Thymus (tissue), 11 donors: ENCODE measurements at regions not wholly inside any gene's neighbourhood (a gene's known extent, or its start where the extent isn't known, plus 50 kb on each side); places are given as distances from the start of the nearest gene placed in this dataset.
"Not testable (repeated sequence)": the region's sequence is repeated elsewhere in the genome, so short reads cannot be mapped to it uniquely, and the experiment has no call there.

ENCODE experiments used
- DNase-seq, 9 donors: peaks; one replicate each; pipeline ENCODE4 v3.0.0-alpha.2; 2013; ENCODE audit warnings: low spot score in 9 of 9, low read depth in 6 of 9, missing footprints in 1 of 9
- H3K27ac ChIP-seq, 2 donors: one replicate each; pipeline ENCODE4 v1.5.1; 2013; ENCODE audit warnings: control low read depth in 1 of 2, low read depth in 1 of 2, low read length in 1 of 2, mild to moderate bottlenecking in 1 of 2, moderate library complexity in 1 of 2
- H3K27me3 ChIP-seq, 2 donors: one replicate each; pipeline ENCODE4 v1.5.1; 2013; ENCODE audit warnings: low read length in 1 of 2; ENCODE audit not compliant: control insufficient read depth in 2 of 2, insufficient read depth in 1 of 2
- H3K36me3 ChIP-seq, 2 donors: one replicate each; pipeline ENCODE4 v1.5.1; 2013; ENCODE audit warnings: low read length in 1 of 2, mild to moderate bottlenecking in 1 of 2, moderate library complexity in 1 of 2; ENCODE audit not compliant: control insufficient read depth in 2 of 2, insufficient read depth in 2 of 2
- H3K4me1 ChIP-seq, 2 donors: one replicate each; pipeline ENCODE4 v1.5.1; 2013; ENCODE audit warnings: low read length in 2 of 2; ENCODE audit not compliant: control insufficient read depth in 2 of 2, insufficient read depth in 2 of 2
- H3K4me3 ChIP-seq, 2 donors: one replicate each; pipeline ENCODE4 v1.5.1; 2013; ENCODE audit warnings: low read length in 2 of 2, control low read depth in 1 of 2, mild to moderate bottlenecking in 1 of 2
- H3K9me3 ChIP-seq, 2 donors: one replicate each; pipeline ENCODE4 v1.5.1; 2013; ENCODE audit warnings: low read length in 1 of 2, mild to moderate bottlenecking in 1 of 2; ENCODE audit not compliant: control insufficient read depth in 2 of 2, insufficient read depth in 1 of 2
- WGBS: extraction: QIAGEN DNeasy Blood & Tissue Kit; methylation state at CpG from one replicate; pipeline ENCODE4 v1.1.7; 2013; 5-methylcytosine and 5-hydroxymethylcytosine counted together
- donor health status: healthy.

DNA sequence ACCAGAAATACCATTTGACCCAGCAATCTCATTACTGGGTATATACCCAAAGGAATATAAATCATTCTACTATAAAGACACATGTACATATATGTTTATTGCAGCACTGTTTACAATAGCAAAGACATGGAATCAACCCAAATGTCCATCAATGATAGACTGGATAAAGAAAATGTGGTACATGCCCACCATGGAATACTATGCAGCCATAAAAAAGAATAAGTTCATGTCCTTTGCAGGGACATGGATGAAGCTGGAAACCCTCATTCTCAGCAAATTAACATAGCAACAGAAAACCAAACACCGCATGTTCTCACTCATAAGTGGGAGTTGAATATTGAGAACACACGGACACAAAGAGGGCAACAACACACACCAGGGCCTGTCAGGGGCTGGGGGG, 193.6 kb upstream of the SLC7A11 start:
- H3K36me3 ChIP-seq, H3K4me3 ChIP-seq, H3K27ac ChIP-seq, H3K9me3 ChIP-seq, H3K27me3 ChIP-seq, H3K4me1 ChIP-seq, DNase-seq: not testable (repeated sequence)
- 97% methylated on average over 2 of the region's 2 CpGs for WGBS

DNA sequence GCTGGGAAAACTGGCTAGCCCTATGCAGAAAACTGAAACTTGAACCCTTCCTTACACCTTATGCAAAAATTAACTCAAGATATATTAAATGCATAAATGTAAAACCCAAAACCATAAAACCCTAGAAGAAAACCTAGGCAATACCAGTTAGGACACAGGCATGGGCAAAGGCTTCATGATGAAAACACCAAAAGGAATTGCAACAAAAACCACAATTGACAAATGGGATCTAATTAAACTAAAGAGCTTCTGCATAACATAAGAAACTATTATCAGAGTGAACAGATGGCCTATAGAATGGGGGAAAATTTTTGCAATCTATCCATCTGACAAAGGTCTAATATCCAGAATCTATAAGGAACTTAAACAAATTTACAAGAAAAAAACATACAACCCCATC, 192.9 kb upstream of the SLC7A11 start:
- not testable (repeated sequence) for H3K9me3 ChIP-seq, H3K27me3 ChIP-seq, H3K4me1 ChIP-seq, H3K36me3 ChIP-seq, H3K4me3 ChIP-seq, DNase-seq, H3K27ac ChIP-seq

DNA sequence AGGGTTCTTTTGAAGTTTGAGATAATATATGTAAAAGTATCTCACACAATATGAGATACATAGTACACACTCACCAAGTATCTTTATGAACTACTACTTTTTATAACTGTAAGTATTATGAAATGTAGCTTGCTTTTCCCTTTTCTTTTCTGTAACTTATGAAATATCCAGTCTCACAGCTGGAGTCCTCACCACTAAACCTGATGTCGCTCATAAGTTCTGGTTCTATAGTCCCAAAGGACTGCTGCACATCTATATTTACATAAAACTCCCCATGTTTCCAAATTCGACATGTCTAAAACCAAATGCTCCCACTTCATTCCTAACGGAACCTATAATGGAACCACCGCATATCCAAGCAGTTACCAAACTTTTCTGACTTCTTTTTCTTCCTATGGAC, 186.5 kb upstream of the SLC7A11 start:
- Histone ChIP-seq H3K27me3 (no peaks in the 10 kb centered on the region), H3K9me3 (no peaks in the 10 kb centered on the region), H3K4me1 (no peaks in the 10 kb centered on the region), H3K4me3 (no peak overlapping the region), H3K27ac (no peak overlapping the region), H3K36me3 (no peaks in the 10 kb centered on the region)
- 96% methylated on average over 4 of the region's 4 CpGs for WGBS
- no peak for DNase-seq

DNA sequence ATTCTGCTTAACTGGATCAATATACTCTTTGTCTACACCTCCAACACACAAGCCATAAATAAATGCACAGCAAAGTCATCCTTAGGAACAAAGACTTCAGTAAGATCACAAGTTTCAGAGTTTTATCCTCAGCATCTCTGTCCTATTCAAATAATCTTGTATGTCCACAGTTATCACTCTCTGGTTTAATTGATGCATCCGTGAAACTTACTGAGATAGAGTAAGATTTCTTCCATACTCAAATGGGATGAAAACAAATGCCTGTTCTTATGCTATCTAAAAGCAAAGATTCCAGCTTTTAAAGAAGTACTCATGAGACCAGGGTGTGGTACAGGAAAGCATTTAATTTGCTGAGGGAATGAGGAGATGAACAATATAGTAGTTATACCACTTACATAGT, 184.6 kb upstream of the SLC7A11 start:
- no peak for DNase-seq
- Histone ChIP-seq H3K36me3 (no peaks in the 10 kb centered on the region), H3K4me1 (no peaks in the 10 kb centered on the region), H3K27ac (no peak overlapping the region), H3K9me3 (no peaks in the 10 kb centered on the region), H3K27me3 (no peaks in the 10 kb centered on the region), H3K4me3 (no peak overlapping the region)
- 98% methylated on average over 1 of the region's 1 CpG for WGBS

DNA sequence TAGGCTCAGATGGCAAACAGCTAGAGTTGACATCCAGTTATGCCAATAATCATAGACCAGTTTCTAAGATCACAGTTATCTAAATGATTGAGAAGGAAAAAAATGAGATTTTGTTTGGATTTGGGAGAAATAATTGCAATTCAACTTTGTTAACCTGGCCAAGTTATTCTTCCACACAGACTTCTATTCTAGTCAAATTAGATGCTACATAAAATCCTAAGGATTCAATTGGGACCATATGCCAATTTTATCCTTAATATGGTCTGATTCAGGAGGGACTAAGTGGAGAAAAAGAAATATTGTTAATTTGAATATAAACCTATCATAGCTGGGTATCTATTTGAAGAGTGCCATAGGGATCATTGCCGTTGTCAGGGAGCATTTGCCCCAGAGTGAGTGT, 178.3 kb upstream of the SLC7A11 start:
- no peaks in the 10 kb centered on the region for H3K36me3 ChIP-seq
- no peaks in the 10 kb centered on the region for H3K9me3 ChIP-seq
- no peaks in the 10 kb centered on the region for H3K27me3 ChIP-seq
- no peak overlapping the region for H3K27ac ChIP-seq
- H3K4me1 ChIP-seq: no peaks in the 10 kb centered on the region
- no peak overlapping the region for H3K4me3 ChIP-seq
- DNase-seq: no peak
- 95% methylated on average over 1 of the region's 1 CpG for WGBS

DNA sequence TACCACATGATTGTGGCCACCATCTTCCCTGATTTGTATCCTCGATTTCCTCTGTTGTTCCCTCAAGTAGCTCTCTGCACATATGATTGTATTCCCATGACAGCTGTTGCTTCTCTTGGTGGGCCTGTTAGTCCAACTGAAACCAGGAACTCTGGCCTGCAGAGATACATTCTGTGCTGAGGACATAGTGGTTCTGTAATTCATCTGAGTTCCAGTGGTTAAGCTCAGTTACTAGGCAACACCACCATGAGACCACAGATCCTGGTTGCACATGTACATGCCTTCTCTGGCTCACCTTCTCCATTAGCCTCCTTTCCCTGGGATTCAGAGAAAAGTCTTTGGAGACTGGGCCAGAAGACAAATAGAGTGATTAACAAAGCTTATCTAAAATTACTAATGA, 172.1 kb upstream of the SLC7A11 start:
- WGBS: 91% methylated on average over 1 of the region's 1 CpG
- H3K9me3 ChIP-seq: no peaks in the 10 kb centered on the region
- H3K4me1 ChIP-seq: no peaks in the 10 kb centered on the region
- H3K36me3 ChIP-seq: no peaks in the 10 kb centered on the region
- H3K27me3 ChIP-seq: no peaks in the 10 kb centered on the region
- H3K27ac ChIP-seq: no peak overlapping the region
- no peak overlapping the region for H3K4me3 ChIP-seq
- DNase-seq: no peak

DNA sequence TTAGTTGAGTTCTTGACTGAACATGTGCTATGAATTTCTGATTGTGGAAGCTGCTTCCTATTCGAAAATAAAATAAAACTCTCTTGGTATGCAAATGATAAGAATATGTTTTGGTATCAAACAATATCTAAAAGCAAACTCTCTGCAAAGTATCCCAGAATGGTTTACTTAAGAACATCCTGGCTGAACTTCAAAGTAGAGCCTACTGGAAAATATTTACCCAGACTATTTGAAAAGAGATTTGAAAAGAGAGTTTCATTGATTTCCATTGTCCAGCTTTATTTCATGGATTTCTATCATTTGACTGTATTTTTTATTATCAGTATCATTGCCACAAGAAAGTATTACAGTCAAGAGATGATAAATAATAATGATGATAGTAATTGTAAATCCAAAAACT, 171.1 kb upstream of the SLC7A11 start:
- H3K4me1 ChIP-seq: no peaks in the 10 kb centered on the region
- no peak for DNase-seq

DNA sequence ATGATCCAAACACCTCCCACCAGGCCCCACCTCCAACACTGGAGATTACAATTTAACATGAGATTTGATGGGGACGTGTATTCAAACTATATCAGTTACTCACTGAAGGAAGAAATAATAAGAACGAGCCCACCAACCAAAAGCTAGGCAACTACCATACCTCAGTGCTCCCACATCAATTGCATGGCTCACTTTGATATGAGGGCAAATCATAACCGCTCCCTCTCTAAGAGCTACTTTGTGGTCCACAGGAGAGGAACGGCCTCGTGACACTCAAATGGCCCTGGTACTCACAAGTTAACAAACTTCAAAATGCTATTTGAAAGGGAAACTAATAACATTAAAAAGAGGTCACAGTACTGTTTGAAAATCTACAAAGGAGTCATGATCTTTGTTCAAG, 170.7 kb upstream of the SLC7A11 start:
- 97% methylated on average over 5 of the region's 5 CpGs for WGBS
- Histone ChIP-seq H3K4me1 (no peaks in the 10 kb centered on the region), H3K27ac (no peak overlapping the region), H3K4me3 (no peak overlapping the region), H3K36me3 (no peaks in the 10 kb centered on the region), H3K27me3 (no peaks in the 10 kb centered on the region), H3K9me3 (no peaks in the 10 kb centered on the region)
- DNase-seq: no peak

More for the DNA sequence above, 171.1 kb upstream of the SLC7A11 start:
- H3K4me3 ChIP-seq: no peak overlapping the region
- WGBS: 97% methylated on average over 1 of the region's 1 CpG
- no peak overlapping the region for H3K27ac ChIP-seq
- no peaks in the 10 kb centered on the region for H3K9me3 ChIP-seq
- H3K36me3 ChIP-seq: no peaks in the 10 kb centered on the region
- H3K27me3 ChIP-seq: no peaks in the 10 kb centered on the region

DNA sequence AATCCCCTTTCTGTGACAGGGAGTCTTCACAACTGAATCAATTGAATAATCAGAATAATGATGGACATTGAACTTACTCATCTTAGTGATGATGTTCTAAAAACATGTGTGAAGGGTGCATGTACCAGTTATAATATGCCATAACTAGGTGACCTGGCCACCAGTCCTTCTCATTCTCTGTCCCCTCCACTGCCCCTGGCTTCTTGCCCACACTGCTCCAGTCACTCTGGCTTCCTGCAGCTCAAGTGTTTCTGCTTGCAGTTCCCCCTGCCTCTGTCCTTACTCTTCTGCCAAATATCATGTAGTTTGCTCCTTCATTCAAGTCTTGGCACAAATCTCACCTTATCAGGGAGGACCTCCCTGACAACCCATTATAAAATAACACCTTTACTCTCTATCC, 168.1 kb upstream of the SLC7A11 start:
- no peak overlapping the region for H3K4me3 ChIP-seq
- no peak for DNase-seq
- H3K36me3 ChIP-seq: no peaks in the 10 kb centered on the region
- no peak overlapping the region for H3K27ac ChIP-seq
- H3K4me1 ChIP-seq: peaks cover 0 to 4% of the 10 kb centered on the region in 2 donors
- no peaks in the 10 kb centered on the region for H3K9me3 ChIP-seq
- no peaks in the 10 kb centered on the region for H3K27me3 ChIP-seq

DNA sequence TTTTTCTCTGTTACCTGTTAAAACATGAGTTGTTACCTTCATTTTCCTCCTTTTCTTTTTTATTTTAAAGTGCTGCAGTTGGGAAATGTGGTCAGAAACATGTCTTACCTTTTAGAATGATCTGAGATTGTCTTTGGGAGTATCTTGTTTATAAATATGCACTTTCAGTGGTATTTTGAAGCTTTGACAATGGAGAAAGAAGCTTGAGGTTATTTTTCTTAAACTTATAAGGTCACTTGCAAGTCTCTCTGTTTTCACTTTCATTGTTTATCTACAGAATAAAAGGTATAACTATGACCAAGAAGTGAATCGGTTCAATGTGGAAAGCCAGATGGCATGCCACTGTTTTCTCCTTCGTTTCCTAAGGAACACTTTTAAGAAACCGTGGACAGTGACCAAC, 167.5 kb upstream of the SLC7A11 start:
- 95% methylated on average over 3 of the region's 3 CpGs for WGBS
- H3K27ac ChIP-seq: no peak overlapping the region
- H3K27me3 ChIP-seq: no peaks in the 10 kb centered on the region

More for the DNA sequence above, 167.5 kb upstream of the SLC7A11 start:
- no peaks in the 10 kb centered on the region for H3K9me3 ChIP-seq
- peaks cover 0 to 4% of the 10 kb centered on the region in 2 donors for H3K4me1 ChIP-seq
- H3K4me3 ChIP-seq: no peak overlapping the region
- no peak for DNase-seq
- no peaks in the 10 kb centered on the region for H3K36me3 ChIP-seq
